SH-SY5Y (cell line): ENCODE measurements at regions not wholly inside any gene's neighbourhood (a gene's known extent, or its start where the extent isn't known, plus 50 kb on each side); places are given as distances from the start of the nearest gene placed in this dataset.

Experiments used
- GATA2 ChIP-seq: IDR thresholded peaks from 2 replicates; pipeline ENCODE4 v1.6.1; 2011; ENCODE audit warnings: mild to moderate bottlenecking, low read depth, low read length
- GATA3 ChIP-seq: IDR thresholded peaks from 2 replicates; pipeline ENCODE4 v1.6.1; 2011; ENCODE audit warnings: low read depth, mild to moderate bottlenecking, low read length, moderate library complexity

- TF ChIP-seq GATA2 (no peak), GATA3 (no peak)
Measured at GRCh38 chr14:40093800-40094199, 661.6 kb upstream of the FBXO33 start.
